ENCODE measurements at regions not wholly inside any gene's neighbourhood (a gene's known extent, or its start where the extent isn't known, plus 50 kb on each side); places are given as distances from the start of the nearest gene placed in this dataset.

DNA sequence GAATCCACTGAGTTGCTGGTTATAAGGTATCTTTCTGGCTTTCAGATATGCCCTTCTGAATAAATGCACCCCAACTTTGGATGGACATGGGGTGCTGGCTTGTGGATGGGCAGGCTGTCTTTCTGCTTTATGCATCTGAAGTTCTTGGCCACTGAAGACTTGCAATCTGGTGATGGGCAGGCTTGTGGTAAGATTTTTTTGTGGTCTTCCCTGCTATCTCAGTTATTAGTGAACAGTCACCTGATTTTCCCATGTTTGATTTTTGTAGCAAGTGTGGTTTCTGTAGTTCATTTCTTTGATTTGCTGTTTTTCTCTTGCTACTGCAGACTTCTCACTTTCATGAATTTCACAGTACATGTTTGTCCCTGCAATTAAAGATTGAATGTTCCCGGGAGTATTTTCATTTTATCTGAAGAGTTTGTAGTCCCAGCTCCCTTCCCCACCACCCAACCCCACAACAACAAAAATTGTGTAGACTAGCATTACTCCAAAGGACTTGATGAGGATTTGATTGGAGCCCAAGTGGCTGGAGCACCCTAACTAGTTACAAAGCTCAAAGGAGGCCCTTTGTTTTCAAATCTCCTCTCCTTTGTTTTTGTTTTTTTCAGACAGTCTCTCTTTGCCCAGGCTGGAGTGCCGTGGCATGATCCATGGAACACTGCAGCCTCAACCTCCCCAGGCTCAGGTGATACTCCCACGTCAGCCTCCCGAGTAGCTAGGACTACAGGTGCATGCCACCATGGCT lies 63.6 kb upstream of the MGAT5 start (continued):
- TF ChIP-seq ZNF70 (CRISPR knock-in tag; IDR thresholded peaks at IDR 0.05): no peak
- TF ChIP-seq ESRRG (CRISPR knock-in tag; IDR thresholded peaks at IDR 0.05): no peak
- no peak for TF ChIP-seq SNAI2 (CRISPR knock-in tag; IDR thresholded peaks at IDR 0.05)
- no peak for TF ChIP-seq ARNTL (CRISPR knock-in tag; IDR thresholded peaks at IDR 0.05; ENCODE audit: borderline replicate concordance, low read depth)
- no peak for TF ChIP-seq GLIS3 (CRISPR knock-in tag; IDR thresholded peaks at IDR 0.05)
- no peak for TF ChIP-seq OSR1 (CRISPR knock-in tag; IDR thresholded peaks at IDR 0.05)
- TF ChIP-seq, protein P1, sequence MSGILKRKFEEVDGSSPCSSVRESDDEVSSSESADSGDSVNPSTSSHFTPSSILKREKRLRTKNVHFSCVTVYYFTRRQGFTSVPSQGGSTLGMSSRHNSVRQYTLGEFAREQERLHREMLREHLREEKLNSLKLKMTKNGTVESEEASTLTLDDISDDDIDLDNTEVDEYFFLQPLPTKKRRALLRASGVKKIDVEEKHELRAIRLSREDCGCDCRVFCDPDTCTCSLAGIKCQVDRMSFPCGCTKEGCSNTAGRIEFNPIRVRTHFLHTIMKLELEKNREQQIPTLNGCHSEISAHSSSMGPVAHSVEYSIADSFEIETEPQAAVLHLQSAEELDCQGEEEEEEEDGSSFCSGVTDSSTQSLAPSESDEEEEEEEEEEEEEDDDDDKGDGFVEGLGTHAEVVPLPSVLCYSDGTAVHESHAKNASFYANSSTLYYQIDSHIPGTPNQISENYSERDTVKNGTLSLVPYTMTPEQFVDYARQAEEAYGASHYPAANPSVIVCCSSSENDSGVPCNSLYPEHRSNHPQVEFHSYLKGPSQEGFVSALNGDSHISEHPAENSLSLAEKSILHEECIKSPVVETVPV (CRISPR knock-in tag; IDR thresholded peaks at IDR 0.05): no peak
- TF ChIP-seq CSDC2 (CRISPR knock-in tag; IDR thresholded peaks at IDR 0.05): no peak
- TF ChIP-seq RARB (CRISPR knock-in tag; IDR thresholded peaks at IDR 0.05): no peak

DNA sequence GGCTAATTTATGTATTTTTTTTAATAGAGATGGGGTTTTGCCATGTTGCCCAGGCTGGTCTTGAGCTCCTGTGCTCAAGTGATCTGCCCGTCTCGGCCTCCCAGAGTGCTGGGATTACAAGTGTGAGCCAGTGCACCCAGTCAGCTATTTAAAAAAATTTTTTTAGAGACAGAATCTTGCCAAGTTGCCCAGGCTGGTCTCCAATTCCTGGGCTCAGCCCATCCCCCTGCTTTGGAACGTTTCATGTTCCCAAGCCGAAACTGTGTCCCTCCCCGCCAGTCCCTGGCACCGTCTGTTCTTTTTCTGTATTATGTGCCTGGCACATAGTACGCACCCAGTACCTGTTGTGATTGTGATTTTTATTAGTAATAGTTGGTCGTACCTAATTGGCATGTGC lies 63.1 kb upstream of the MGAT5 start:
- no peak for ATAC-seq
- TF ChIP-seq ZNF565 (CRISPR knock-in tag; conservative IDR thresholded peaks at IDR 0.05; ENCODE audit: low read depth) (no peak), OSR1 (CRISPR knock-in tag; IDR thresholded peaks at IDR 0.05) (no peak), PPARA (CRISPR knock-in tag; IDR thresholded peaks at IDR 0.05; ENCODE audit: borderline replicate concordance) (no peak), ESRRG (CRISPR knock-in tag; IDR thresholded peaks at IDR 0.05) (no peak), RARB (CRISPR knock-in tag; IDR thresholded peaks at IDR 0.05) (no peak), ZNF8 (CRISPR knock-in tag; IDR thresholded peaks at IDR 0.05) (no peak), TOX (CRISPR knock-in tag; IDR thresholded peaks at IDR 0.05; ENCODE audit: borderline replicate concordance) (no peak), ZC3H10 (CRISPR knock-in tag; IDR thresholded peaks at IDR 0.05) (no peak), BACH2 (CRISPR knock-in tag; IDR thresholded peaks at IDR 0.05; ENCODE audit: borderline replicate concordance) (no peak), CSDC2 (CRISPR knock-in tag; IDR thresholded peaks at IDR 0.05) (no peak), TCF4 (CRISPR knock-in tag; IDR thresholded peaks at IDR 0.05; ENCODE audit: borderline replicate concordance) (no peak), ISL1 (CRISPR knock-in tag; IDR thresholded peaks at IDR 0.05) (no peak), ZFP3 (CRISPR knock-in tag; IDR thresholded peaks at IDR 0.05) (no peak), ZNF70 (CRISPR knock-in tag; IDR thresholded peaks at IDR 0.05) (no peak)
- TF ChIP-seq, protein P1 (CRISPR knock-in tag; IDR thresholded peaks at IDR 0.05): no peak
- TF ChIP-seq, protein P2, sequence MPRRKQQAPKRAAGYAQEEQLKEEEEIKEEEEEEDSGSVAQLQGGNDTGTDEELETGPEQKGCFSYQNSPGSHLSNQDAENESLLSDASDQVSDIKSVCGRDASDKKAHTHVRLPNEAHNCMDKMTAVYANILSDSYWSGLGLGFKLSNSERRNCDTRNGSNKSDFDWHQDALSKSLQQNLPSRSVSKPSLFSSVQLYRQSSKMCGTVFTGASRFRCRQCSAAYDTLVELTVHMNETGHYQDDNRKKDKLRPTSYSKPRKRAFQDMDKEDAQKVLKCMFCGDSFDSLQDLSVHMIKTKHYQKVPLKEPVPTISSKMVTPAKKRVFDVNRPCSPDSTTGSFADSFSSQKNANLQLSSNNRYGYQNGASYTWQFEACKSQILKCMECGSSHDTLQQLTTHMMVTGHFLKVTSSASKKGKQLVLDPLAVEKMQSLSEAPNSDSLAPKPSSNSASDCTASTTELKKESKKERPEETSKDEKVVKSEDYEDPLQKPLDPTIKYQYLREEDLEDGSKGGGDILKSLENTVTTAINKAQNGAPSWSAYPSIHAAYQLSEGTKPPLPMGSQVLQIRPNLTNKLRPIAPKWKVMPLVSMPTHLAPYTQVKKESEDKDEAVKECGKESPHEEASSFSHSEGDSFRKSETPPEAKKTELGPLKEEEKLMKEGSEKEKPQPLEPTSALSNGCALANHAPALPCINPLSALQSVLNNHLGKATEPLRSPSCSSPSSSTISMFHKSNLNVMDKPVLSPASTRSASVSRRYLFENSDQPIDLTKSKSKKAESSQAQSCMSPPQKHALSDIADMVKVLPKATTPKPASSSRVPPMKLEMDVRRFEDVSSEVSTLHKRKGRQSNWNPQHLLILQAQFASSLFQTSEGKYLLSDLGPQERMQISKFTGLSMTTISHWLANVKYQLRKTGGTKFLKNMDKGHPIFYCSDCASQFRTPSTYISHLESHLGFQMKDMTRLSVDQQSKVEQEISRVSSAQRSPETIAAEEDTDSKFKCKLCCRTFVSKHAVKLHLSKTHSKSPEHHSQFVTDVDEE (CRISPR knock-in tag; IDR thresholded peaks at IDR 0.05): no peak

- ATAC-seq: no peak
- TF ChIP-seq, protein P1 (CRISPR knock-in tag; IDR thresholded peaks at IDR 0.05): no peak
- TF ChIP-seq, protein P3, sequence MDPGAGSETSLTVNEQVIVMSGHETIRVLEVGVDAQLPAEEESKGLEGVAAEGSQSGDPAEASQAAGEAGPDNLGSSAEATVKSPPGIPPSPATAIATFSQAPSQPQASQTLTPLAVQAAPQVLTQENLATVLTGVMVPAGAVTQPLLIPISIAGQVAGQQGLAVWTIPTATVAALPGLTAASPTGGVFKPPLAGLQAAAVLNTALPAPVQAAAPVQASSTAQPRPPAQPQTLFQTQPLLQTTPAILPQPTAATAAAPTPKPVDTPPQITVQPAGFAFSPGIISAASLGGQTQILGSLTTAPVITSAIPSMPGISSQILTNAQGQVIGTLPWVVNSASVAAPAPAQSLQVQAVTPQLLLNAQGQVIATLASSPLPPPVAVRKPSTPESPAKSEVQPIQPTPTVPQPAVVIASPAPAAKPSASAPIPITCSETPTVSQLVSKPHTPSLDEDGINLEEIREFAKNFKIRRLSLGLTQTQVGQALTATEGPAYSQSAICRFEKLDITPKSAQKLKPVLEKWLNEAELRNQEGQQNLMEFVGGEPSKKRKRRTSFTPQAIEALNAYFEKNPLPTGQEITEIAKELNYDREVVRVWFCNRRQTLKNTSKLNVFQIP (CRISPR knock-in tag; IDR thresholded peaks at IDR 0.05; ENCODE audit: borderline replicate concordance, low read depth): no peak
- TF ChIP-seq ZNF70 (CRISPR knock-in tag; IDR thresholded peaks at IDR 0.05) (no peak), ZNF565 (CRISPR knock-in tag; conservative IDR thresholded peaks at IDR 0.05; ENCODE audit: low read depth) (no peak), ZNF8 (CRISPR knock-in tag; IDR thresholded peaks at IDR 0.05) (no peak), RARB (CRISPR knock-in tag; IDR thresholded peaks at IDR 0.05) (no peak), ZFP30 (CRISPR knock-in tag; IDR thresholded peaks at IDR 0.05) (no peak), ISL1 (CRISPR knock-in tag; IDR thresholded peaks at IDR 0.05) (no peak), GLIS3 (CRISPR knock-in tag; IDR thresholded peaks at IDR 0.05) (no peak), BACH2 (CRISPR knock-in tag; IDR thresholded peaks at IDR 0.05; ENCODE audit: borderline replicate concordance) (no peak), TCF4 (CRISPR knock-in tag; IDR thresholded peaks at IDR 0.05; ENCODE audit: borderline replicate concordance) (no peak), ARNTL (CRISPR knock-in tag; IDR thresholded peaks at IDR 0.05; ENCODE audit: borderline replicate concordance, low read depth) (no peak), SNAI2 (CRISPR knock-in tag; IDR thresholded peaks at IDR 0.05) (no peak), OSR1 (CRISPR knock-in tag; IDR thresholded peaks at IDR 0.05) (no peak), PATZ1 (CRISPR knock-in tag; IDR thresholded peaks at IDR 0.05; ENCODE audit: borderline replicate concordance) (no peak)
- TF ChIP-seq, protein P2 (CRISPR knock-in tag; IDR thresholded peaks at IDR 0.05): no peak
These were observed 62.0 kb upstream of the MGAT5 start for GRCh38 chr2:134191835-134192234.

Measured in SK-N-SH treated with all-trans-retinoic acid at 6 μM for 48 hours (cell line).